Activated T-cell treated with anti-CD3 and anti-CD28 coated beads for 48 hours (primary cell): ENCODE measurements at regions not wholly inside any gene's neighbourhood (a gene's known extent, or its start where the extent isn't known, plus 50 kb on each side); places are given as distances from the start of the nearest gene placed in this dataset.

Experiments used
- DNase-seq: peaks from one replicate; pipeline ENCODE4 v3.0.0-alpha.2; 2020; ENCODE audit warnings: low read depth

DNA sequence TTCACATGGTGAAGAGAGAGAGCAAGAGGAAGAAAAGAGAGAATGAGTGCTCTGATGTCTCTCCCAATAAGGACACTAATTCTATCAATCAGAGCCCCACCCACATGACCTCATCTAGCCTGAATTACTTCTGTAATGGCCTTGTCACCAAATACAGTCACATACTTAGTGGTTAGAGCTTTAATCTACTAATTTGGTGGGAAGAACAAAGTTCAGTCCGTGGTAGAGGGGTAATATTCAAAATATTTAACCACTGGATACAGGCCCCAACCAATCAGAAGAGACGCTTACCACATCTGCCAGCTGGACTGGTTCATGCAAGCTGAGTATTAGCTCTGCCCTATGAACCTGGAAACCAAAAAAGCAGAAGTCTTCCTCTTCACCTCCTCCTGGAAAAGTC, 336.3 kb upstream of the NFE2L3 start:
- no peak for DNase-seq

DNA sequence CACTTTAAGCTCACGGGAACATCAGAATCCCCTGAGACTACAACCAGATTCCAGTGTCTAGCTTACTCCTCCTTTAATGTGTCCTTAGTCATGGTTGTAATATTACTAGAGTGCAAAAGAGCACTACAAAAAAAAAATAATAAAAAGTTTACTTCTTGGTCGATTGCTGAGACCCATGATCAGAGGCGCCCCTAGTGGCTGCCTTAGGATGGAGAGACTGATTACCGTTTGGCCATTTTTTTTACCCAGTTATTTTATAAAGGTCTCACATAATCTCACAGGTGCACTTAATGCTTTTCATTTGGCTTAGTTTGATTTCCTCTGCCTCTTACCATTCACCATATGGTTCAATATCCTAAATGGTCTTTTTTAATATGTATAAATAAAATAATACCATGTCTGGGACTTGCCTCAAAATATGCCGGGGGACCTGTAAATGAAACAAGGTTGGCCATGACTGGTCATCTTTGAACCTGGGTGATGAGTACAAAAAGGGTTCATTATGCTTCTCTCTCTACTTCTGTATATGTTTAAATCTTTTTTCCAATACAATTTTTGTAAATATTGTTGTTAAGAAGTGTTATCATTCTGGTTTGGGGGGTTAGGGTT, 331.5 kb upstream of the NFE2L3 start:
- no peak for DNase-seq

DNA sequence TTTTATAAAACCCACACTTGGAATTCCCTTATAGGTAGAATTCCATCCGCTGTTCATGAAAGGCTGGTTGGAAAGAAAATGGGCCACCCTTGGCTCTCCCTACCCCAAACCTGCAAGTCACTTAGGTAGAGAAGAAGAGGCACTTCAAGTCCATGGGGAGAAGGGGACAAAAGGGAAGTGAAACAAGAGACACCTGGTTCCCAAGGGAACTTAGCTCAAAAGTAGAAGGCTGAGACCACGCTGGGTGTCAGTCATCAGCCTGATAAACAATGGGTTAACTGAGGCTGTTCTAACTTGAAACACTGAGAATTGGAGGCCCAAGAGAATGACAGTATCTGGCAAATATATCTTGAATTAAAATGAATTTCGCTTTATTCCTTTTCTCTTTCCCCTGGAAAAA, 330.8 kb upstream of the NFE2L3 start:
- no peak for DNase-seq

DNA sequence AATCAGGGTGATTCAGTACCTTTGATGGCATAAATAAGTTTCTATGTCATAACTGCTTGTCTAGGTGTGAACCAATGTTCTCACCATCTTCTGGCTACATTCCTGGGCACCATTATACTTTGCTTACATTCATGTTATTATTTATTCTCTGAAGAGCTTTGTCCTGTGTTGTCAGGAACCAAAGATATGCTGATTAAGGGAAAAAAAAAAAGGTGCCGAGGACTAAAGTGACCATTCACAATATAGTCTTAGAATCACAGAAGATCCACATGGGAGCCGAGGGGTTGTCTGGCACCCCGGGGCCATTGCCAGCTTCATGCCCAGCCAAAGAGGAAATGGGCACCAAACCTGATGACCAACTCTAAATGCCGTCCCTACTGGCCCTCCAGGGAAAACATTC, 329.2 kb upstream of the NFE2L3 start:
- DNase-seq: no peak

DNA sequence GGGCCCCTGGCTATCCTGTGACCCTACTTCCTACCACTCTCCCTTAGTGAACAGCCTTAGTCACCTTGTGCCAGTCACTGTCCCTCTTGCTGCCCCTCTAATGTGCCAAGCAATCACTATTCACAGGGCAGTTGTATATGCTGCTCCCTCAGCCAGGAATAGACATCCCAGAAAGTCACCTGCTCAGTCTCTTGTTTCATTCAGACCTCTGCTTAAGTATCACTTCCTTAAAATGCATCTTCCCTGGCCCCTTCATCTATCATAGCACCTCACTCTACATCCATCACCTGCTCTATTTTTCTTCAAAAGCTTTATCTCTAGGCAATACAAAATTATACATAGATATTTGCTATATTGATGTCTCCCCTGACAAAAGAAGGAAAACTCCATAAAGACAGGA, 328.4 kb upstream of the NFE2L3 start:
- no peak for DNase-seq

DNA sequence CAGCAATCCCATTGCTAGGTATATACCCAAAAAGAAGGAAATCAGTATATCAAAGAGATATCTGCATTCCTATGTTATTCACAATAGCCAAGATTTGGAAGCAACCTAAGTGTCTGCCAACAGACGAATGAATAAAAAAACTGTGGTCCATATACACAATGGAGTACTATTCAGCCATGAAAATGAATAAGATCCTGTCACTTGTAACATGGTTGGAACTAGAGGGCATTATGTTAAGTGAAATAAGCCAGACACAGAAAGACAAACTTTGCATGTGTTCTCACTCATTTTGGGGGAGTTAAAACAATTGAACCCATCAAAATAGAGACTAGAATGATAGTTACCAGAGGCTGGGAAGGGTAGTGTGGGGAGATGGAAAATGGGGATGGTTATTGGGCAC, 323.5 kb upstream of the NFE2L3 start:
- DNase-seq: no peak

DNA sequence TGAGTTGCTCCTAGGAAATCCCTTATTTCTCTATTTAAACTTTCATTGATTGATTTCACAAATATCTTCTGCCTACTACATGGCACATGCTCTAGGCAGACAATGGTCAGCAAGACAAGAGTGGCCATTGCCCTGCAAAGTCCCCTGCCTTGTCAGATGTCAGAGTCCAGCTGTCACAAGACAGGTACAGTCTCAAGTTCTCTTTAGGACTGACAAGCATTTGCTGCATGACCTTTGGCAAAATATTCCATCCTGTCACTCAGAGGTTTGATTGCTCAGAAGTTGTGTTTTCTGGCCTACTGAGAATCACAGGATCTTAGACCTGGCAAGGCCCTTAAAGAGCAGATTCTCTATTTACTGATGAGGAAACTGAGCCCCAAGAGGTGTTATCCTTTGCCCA, 322.3 kb upstream of the NFE2L3 start:
- no peak for DNase-seq

DNA sequence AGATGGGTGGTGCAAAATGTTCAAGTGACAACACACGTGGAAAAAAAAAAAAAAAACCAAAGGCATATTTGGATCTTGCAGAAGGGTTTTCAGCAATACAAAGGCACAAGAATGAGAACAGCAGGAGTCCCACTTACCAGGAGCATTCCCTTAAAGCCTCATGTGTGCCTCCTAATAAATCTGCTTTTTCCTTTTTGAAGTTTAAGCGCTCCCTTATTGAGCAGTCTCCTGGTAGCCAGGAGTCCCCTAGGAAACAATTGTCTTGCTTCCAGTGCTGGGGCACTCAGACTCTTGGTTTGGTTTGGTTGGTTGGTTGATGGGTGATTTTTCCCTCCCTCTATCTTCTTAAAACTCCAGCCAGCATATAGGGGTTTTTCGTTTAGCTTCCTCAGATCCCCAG, 321.8 kb upstream of the NFE2L3 start:
- no peak for DNase-seq

DNA sequence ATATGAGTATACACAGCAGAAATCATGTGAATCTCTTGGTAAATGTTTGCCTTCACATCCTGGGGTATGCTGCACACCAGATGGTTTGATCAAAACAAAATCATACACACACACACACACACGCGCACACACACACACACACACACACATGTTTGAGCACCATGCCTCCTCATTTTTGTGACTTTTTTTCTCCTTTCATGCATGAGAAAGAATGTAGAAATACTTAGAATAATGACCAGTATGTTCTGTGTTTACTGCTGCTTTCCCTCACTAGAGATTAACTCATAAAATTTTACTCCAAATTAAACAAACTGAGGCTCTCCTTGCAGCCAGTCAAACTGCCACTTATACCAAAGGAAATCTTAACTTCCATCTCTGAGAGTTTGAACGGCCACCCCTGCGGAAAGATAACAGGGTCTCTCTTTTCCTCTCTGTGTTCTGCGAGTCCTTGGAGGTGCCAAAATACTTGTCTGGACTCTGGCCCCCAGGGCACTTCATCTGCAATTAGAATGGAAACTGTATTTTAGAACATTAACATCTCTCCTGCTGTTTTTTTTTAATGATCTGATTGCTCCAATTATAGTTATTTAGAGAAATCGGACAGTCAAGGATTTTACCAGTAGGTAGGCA, 320.8 kb upstream of the NFE2L3 start:
- no peak for DNase-seq

DNA sequence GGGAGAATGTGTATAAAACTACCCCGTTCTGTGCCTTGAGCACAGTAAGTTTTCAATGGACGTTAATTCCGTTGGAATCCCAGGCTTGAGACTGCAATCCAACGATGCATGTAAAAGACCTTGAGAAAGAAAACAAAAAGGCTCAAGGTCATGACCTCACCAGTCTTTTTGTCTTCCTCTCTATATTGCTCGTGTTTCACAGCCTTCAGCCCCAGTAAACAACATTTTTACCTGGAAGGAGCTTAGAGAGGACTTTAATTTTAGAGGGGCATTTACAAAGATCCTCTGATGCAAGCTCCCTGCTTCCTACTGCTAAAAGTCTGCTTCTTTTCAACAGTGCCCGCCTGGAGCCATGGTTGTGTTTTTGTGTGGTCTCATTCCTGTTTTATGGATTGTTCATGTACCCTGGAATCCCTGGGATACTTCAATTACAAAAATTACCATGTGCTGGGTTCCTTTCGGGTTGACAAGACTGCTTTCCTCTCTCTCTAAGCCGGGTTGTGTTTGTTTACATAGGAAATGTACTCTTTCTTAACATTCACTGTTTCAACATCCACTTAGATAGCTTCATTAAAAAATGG, 320.1 kb upstream of the NFE2L3 start:
- no peak for DNase-seq

DNA sequence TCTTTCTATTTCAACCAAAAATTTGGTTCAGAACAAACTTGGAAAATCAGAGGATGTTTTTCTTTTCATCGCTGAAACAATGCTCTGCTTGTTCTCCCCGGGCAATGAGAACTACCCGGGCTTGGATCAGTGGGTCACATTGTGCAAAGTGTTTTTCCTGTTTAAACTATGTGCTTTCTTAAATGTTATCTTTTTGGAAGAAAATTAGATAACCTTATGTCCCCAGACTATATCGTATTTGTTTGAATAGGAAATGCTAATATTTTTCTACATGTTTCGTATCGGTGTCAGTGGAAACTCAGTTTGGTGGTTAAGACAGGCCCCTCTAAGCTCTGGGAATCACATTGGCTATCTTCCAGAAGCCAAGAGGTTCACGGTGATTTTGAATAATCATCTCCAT, 319.5 kb upstream of the NFE2L3 start:
- no peak for DNase-seq

DNA sequence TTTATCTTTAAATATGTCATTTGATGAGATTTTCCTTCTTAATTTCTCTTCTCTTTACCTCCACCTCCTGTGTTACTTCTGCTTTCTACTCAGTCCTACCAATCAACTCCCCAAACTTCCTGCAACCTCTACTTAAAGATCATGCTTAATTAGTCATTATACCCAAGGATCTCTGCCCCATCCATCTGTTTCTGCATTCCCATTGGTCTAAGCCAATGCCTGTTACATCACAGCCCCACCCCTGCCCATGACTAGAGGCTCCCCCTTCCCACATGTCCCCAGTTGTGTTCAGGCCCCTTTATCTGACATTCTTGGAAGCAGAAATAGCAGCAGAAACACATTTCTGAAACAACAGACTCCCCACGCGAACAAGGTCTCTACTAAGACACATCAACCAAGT, 319.1 kb upstream of the NFE2L3 start:
- no peak for DNase-seq

DNA sequence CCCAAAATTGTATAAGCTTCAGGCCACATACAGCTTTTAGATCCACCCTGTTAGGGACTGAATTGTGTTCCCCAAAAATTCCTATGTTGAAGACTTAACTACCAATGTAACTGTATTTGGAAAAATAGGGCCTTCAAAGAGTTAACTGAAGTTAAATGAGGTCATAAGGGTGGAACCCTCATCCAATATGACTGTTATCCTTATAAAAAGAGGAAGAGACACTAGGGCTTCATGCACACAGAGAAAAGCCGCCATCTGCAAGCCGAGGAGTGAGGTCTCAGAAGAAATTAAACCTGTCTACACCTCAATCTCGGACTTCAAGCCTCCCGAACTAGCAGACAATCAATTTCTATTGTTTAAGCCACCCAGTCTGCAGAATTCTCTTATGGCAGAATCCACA, 317.9 kb upstream of the NFE2L3 start:
- DNase-seq: no peak

DNA sequence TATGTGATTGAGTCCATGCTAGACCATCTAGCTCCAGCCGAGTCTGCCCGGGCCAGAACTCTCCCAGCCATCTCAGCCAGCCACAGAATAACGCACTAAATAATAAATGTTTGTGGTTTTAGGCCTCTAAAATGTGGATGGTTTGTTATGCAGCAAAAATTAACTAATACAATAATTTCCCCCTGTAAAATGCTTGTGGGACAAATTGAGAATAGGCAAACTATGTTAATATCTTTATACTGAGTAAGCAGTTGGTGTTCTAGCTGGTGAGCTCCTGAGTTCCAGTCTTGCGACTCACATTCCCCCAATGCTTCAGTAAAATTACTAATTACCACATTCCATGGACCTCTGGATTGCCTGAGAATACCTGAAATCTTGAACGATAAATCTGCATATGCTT, 316.8 kb upstream of the NFE2L3 start:
- DNase-seq: no peak

DNA sequence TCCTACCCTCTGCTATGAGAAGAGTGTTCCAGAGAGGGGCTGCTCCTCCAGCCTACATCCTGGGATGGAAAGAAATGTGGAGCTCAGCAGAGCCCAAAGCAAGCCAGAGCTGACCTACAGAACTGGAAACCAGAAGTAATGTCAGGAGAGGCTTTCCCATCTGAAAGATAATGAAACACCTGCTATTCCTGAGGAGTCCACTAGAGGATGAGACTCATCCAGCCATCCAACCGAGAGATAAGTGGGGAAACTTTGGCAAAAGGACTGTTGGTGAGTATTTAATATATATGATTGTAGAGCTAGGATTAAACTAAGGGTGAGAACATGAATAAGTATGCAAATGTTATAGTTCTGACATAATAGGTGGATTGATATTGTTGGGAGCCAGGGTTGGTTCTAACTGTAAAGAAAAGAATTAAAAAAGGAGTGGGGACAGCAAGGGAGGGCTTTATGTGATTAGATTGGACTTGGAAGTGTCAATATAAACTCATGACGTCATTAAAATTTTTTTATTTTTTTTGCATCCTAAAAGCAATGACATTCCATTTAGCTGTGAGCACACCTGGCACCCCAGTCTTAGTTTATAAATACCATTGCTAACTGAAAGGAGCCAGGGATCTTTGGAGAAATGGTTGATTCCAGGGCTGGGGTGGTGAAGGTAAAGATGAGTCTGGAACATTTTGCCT, 312.8 kb upstream of the NFE2L3 start:
- no peak for DNase-seq

DNA sequence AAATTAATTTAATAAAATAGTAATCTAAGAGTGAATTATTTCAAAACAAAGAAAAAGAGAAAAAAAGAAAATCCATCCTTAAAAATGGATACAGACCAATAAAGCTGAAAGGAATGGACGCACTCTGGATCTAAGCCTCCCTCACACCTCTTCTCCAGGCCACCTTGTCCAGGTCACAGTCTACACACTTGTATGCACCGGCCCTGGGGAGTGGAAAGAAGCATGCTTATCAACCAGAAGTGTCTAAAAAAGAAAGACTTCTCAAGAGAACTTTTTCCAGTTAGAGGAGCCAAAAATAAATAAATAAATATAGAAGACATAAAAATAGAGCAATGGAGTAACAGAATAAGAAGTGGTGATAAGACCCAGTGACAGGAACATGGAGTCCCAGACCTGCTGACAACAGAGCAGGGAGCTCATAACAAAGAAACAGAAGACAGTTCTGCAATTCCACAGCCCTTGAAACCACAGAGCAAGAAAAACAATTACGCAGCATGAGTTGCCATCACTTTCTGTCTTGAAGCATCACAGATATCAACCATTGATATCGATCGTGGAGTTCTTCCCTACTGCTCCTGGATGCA, 311.7 kb upstream of the NFE2L3 start:
- DNase-seq: no peak

DNA sequence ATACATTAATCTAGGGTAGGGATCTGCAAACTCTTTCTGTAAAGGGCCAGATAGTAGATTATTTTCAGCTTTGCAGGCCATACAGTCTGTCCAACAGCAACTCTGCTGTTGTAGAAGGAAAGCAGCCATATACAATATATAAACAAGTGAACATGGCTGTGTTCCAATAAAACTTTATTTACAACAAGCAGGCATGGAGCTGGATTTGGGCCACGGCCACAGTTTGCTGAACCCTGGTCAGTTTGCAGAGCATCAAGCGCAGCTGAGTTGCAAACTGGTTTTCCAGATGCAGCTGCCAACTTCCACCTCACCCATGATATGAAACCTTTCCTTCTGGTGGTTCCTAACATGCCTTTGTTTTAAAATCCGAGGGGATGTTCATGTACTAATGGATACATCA, 310.4 kb upstream of the NFE2L3 start:
- DNase-seq: no peak

DNA sequence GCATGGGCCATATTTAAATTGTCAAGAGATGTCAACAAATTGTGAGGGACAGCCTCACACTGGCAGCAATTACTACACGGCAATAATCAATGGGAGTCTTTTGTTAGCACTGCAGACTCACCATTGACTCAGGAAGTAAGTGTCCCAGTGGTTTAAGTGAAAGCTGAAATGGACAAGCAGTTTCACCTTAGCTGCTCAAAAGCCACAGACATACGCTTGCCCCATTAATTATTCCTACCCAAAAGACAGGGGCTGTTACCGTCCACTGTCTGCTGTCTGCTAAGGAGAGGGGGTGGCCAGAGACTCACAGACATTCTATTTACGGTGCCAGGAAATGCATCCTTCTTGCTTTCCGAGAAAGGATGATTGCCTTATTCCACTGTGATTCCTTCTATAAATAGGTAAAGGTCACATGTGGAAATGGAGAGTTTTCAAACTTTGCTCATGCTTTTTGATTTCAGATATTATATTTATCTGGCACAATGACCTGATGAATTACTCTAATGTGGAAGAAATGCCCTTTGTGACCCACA, 309.7 kb upstream of the NFE2L3 start:
- no peak for DNase-seq

DNA sequence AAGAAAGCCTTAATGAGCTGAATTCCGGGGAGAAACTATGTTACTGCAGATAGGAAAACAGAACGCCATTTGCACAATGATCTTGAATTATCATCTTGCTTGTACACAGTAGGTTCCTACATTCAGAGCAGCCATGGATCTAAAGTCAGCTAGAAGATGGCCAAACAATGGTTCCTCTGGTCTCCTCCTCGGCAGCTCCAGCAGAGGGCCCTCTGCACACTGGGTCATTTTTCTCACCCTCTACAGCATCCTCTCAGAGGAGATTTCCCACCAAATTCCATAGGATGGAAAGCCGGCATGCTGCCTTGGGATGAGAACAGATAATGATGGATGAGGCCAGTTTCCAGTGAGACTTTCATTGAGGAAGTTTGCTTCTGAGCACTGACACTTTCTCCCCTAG, 308.5 kb upstream of the NFE2L3 start:
- no peak for DNase-seq

DNA sequence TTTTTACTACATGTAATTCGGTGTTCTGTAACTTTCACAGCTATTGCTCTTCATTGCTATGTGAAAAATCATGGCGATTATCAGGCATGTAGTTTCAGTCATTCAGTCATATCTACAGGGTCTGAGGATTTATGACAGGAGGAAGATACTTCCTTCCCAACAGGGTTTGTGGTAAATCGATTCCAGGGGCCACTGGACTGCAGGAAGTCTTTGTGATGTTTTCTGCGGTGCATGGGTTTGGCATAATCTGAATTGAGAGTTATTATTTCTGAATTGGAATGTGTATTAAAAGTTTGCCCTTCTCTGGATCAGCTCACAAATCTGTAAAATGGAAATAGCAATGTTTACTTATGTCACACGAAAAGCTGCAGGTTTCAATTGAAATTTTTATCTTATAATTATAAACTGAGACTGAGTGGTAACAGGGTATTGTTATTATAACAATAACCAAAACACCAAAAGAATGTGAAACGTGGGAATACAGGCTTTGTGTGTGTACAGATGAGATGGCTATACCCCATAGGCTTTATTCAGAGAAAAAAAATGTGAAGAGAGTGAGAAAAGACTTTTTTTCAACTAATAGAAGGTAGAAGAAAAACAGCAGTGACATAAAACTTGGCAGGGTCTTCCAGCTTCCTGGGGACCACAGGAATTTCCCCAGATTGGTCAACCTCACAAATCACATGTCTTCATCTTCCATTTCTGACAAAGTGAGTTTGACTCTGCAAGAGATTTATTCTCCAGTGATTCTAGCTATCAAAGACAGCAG, 307.7 kb upstream of the NFE2L3 start:
- no peak for DNase-seq

DNA sequence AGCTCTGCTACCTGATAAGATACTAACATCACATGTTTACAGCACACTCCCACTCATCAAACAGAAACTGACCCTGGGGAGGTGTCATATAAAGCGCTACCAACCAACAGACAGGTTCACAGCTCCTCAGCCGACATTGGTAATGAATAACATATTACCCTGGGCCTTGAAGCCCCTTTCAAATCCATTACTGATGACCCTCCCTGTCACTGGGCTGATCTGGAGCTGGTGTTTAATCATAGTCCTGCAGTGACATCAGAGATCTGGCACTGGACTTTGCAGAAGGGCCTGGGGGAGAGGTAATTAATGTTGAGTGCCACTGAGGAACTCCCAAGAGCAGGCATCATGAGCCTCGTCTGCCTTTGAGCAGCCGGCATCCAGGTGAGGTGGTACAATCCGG, 306.5 kb upstream of the NFE2L3 start:
- no peak for DNase-seq

DNA sequence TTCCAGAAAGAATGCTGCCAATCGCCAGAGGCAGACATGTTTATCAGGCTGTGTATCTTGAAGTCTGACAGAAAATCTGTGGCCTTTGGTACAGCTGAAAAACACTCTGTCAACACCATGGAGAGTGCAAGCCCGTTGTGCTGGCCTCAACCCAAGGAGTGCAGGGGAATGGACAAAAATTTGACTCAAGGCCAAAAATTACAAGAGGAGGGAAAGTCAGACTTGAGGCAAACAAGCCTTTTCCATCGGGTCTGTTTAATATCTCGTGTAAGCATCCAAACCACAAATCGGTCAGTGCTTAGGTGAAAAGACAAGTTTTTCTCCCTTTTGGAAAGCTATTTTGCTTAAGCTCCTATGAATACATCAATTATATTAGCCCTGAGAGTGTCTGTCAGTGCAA, 305.3 kb upstream of the NFE2L3 start:
- DNase-seq: no peak
